ENCODE measurements at regions not wholly inside any gene's neighbourhood (a gene's known extent, or its start where the extent isn't known, plus 50 kb on each side); places are given as distances from the start of the nearest gene placed in this dataset.

DNA sequence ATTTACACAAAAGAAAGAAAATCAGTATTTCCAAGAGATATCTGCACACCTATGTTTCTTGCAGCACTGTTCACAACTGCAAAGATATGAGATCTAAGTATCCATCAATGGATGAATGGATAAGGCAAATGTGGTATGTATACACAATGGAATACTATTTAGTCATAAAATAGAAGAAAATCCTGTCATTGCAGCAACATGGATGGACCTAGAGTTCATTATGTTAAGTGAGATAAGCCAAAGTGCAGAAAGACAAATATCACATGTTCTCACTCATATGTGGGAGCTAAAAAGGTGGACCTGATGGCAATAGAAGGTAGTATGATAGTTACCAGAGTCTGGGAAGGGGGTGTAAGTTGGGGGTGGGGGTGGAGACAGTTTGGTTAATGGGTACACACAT lies 1171.6 kb downstream of the SORCS1 start:
- TF ChIP-seq EZH2phosphoT487 (IDR thresholded peaks at IDR 0.05; ENCODE audit: unreplicated experiment) (no peak), POLR2AphosphoS5 (IDR thresholded peaks at IDR 0.05; ENCODE audit: low read depth) (no peak), STAT1 (IDR thresholded peaks at IDR 0.05; ENCODE audit: unreplicated experiment) (no peak), EZH2 (IDR thresholded peaks at IDR 0.05; ENCODE audit: low read depth, unreplicated experiment) (no peak), CREB1 (CRISPR knock-in tag; IDR thresholded peaks at IDR 0.05; ENCODE audit: low read depth) (no peak), JUNB (IDR thresholded peaks at IDR 0.05; ENCODE audit: unreplicated experiment) (no peak), ZNF331 (CRISPR knock-in tag; IDR thresholded peaks at IDR 0.05; ENCODE audit: low read depth) (no peak), ZNF114 (CRISPR knock-in tag; IDR thresholded peaks at IDR 0.05) (no peak)
- TF ChIP-seq, protein P1, sequence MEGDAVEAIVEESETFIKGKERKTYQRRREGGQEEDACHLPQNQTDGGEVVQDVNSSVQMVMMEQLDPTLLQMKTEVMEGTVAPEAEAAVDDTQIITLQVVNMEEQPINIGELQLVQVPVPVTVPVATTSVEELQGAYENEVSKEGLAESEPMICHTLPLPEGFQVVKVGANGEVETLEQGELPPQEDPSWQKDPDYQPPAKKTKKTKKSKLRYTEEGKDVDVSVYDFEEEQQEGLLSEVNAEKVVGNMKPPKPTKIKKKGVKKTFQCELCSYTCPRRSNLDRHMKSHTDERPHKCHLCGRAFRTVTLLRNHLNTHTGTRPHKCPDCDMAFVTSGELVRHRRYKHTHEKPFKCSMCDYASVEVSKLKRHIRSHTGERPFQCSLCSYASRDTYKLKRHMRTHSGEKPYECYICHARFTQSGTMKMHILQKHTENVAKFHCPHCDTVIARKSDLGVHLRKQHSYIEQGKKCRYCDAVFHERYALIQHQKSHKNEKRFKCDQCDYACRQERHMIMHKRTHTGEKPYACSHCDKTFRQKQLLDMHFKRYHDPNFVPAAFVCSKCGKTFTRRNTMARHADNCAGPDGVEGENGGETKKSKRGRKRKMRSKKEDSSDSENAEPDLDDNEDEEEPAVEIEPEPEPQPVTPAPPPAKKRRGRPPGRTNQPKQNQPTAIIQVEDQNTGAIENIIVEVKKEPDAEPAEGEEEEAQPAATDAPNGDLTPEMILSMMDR (conservative IDR thresholded peaks at IDR 0.05; ENCODE audit: low read depth in 2 of 2), result no peak
- TF ChIP-seq, protein P2, sequence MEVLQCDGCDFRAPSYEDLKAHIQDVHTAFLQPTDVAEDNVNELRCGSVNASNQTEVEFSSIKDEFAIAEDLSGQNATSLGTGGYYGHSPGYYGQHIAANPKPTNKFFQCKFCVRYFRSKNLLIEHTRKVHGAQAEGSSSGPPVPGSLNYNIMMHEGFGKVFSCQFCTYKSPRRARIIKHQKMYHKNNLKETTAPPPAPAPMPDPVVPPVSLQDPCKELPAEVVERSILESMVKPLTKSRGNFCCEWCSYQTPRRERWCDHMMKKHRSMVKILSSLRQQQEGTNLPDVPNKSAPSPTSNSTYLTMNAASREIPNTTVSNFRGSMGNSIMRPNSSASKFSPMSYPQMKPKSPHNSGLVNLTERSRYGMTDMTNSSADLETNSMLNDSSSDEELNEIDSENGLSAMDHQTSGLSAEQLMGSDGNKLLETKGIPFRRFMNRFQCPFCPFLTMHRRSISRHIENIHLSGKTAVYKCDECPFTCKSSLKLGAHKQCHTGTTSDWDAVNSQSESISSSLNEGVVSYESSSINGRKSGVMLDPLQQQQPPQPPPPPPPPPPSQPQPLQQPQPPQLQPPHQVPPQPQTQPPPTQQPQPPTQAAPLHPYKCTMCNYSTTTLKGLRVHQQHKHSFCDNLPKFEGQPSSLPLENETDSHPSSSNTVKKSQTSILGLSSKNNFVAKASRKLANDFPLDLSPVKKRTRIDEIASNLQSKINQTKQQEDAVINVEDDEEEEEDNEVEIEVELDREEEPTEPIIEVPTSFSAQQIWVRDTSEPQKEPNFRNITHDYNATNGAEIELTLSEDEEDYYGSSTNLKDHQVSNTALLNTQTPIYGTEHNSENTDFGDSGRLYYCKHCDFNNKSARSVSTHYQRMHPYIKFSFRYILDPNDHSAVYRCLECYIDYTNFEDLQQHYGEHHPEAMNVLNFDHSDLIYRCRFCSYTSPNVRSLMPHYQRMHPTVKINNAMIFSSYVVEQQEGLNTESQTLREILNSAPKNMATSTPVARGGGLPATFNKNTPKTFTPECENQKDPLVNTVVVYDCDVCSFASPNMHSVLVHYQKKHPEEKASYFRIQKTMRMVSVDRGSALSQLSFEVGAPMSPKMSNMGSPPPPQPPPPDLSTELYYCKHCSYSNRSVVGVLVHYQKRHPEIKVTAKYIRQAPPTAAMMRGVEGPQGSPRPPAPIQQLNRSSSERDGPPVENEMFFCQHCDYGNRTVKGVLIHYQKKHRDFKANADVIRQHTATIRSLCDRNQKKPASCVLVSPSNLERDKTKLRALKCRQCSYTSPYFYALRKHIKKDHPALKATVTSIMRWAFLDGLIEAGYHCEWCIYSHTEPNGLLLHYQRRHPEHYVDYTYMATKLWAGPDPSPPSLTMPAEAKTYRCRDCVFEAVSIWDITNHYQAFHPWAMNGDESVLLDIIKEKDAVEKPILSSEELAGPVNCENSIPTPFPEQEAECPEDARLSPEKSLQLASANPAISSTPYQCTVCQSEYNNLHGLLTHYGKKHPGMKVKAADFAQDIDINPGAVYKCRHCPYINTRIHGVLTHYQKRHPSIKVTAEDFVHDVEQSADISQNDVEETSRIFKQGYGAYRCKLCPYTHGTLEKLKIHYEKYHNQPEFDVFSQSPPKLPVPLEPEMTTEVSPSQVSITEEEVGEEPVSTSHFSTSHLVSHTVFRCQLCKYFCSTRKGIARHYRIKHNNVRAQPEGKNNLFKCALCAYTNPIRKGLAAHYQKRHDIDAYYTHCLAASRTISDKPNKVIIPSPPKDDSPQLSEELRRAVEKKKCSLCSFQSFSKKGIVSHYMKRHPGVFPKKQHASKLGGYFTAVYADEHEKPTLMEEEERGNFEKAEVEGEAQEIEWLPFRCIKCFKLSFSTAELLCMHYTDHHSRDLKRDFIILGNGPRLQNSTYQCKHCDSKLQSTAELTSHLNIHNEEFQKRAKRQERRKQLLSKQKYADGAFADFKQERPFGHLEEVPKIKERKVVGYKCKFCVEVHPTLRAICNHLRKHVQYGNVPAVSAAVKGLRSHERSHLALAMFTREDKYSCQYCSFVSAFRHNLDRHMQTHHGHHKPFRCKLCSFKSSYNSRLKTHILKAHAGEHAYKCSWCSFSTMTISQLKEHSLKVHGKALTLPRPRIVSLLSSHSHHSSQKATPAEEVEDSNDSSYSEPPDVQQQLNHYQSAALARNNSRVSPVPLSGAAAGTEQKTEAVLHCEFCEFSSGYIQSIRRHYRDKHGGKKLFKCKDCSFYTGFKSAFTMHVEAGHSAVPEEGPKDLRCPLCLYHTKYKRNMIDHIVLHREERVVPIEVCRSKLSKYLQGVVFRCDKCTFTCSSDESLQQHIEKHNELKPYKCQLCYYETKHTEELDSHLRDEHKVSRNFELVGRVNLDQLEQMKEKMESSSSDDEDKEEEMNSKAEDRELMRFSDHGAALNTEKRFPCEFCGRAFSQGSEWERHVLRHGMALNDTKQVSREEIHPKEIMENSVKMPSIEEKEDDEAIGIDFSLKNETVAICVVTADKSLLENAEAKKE (CRISPR knock-in tag; IDR thresholded peaks at IDR 0.05), result no peak
- TF ChIP-seq, protein P3, sequence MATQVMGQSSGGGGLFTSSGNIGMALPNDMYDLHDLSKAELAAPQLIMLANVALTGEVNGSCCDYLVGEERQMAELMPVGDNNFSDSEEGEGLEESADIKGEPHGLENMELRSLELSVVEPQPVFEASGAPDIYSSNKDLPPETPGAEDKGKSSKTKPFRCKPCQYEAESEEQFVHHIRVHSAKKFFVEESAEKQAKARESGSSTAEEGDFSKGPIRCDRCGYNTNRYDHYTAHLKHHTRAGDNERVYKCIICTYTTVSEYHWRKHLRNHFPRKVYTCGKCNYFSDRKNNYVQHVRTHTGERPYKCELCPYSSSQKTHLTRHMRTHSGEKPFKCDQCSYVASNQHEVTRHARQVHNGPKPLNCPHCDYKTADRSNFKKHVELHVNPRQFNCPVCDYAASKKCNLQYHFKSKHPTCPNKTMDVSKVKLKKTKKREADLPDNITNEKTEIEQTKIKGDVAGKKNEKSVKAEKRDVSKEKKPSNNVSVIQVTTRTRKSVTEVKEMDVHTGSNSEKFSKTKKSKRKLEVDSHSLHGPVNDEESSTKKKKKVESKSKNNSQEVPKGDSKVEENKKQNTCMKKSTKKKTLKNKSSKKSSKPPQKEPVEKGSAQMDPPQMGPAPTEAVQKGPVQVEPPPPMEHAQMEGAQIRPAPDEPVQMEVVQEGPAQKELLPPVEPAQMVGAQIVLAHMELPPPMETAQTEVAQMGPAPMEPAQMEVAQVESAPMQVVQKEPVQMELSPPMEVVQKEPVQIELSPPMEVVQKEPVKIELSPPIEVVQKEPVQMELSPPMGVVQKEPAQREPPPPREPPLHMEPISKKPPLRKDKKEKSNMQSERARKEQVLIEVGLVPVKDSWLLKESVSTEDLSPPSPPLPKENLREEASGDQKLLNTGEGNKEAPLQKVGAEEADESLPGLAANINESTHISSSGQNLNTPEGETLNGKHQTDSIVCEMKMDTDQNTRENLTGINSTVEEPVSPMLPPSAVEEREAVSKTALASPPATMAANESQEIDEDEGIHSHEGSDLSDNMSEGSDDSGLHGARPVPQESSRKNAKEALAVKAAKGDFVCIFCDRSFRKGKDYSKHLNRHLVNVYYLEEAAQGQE (IDR thresholded peaks at IDR 0.05; ENCODE audit: unreplicated experiment), result no peak
- TF ChIP-seq, protein P4, sequence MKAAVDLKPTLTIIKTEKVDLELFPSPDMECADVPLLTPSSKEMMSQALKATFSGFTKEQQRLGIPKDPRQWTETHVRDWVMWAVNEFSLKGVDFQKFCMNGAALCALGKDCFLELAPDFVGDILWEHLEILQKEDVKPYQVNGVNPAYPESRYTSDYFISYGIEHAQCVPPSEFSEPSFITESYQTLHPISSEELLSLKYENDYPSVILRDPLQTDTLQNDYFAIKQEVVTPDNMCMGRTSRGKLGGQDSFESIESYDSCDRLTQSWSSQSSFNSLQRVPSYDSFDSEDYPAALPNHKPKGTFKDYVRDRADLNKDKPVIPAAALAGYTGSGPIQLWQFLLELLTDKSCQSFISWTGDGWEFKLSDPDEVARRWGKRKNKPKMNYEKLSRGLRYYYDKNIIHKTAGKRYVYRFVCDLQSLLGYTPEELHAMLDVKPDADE (IDR thresholded peaks at IDR 0.05), result no peak

Data from GM23338 (cell line).